ENCODE measurements at regions not wholly inside any gene's neighbourhood (a gene's known extent, or its start where the extent isn't known, plus 50 kb on each side); places are given as distances from the start of the nearest gene placed in this dataset.

DNA sequence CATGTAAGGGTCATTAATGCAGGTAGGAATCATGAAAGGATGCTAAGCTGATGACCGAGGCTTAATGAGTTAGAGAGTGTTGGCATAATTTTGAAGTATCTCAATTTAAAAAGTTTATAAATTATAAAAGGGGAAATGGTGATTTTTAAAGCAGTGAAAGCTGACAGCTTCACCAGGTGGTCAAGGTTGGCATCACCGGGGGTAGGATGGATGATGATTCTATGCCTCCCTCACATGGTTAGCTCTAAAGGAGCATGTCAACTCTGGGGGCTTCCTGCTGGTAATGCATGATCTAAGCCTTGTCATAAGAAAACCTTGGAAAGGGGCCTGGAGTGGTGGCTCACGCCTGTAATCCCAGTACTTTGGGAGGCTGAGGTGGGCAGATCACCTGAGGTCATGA is 89.2 kb upstream of the MARCKS start:
- TF ChIP-seq, protein P1, sequence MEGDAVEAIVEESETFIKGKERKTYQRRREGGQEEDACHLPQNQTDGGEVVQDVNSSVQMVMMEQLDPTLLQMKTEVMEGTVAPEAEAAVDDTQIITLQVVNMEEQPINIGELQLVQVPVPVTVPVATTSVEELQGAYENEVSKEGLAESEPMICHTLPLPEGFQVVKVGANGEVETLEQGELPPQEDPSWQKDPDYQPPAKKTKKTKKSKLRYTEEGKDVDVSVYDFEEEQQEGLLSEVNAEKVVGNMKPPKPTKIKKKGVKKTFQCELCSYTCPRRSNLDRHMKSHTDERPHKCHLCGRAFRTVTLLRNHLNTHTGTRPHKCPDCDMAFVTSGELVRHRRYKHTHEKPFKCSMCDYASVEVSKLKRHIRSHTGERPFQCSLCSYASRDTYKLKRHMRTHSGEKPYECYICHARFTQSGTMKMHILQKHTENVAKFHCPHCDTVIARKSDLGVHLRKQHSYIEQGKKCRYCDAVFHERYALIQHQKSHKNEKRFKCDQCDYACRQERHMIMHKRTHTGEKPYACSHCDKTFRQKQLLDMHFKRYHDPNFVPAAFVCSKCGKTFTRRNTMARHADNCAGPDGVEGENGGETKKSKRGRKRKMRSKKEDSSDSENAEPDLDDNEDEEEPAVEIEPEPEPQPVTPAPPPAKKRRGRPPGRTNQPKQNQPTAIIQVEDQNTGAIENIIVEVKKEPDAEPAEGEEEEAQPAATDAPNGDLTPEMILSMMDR (IDR thresholded peaks at IDR 0.05; ENCODE audit: insufficient read depth, low read depth, low read length, missing control alignments), result no peak

GRCh38 chr6:113772961-113773360 is 84.2 kb upstream of the MARCKS start:
- TF ChIP-seq, protein P1 (IDR thresholded peaks at IDR 0.05; ENCODE audit: insufficient read depth, low read depth, low read length, missing control alignments), result no peak
- DNase-seq (ENCODE audit: low read depth), result no peak
- no peak overlapping the region for H3K4me3 ChIP-seq (ENCODE audit: low read depth, low read length)

More for the DNA sequence above, 89.2 kb upstream of the MARCKS start:
- no peak for DNase-seq (ENCODE audit: low read depth)
- H3K4me3 ChIP-seq (ENCODE audit: low read depth, low read length), result no peak overlapping the region

DNA sequence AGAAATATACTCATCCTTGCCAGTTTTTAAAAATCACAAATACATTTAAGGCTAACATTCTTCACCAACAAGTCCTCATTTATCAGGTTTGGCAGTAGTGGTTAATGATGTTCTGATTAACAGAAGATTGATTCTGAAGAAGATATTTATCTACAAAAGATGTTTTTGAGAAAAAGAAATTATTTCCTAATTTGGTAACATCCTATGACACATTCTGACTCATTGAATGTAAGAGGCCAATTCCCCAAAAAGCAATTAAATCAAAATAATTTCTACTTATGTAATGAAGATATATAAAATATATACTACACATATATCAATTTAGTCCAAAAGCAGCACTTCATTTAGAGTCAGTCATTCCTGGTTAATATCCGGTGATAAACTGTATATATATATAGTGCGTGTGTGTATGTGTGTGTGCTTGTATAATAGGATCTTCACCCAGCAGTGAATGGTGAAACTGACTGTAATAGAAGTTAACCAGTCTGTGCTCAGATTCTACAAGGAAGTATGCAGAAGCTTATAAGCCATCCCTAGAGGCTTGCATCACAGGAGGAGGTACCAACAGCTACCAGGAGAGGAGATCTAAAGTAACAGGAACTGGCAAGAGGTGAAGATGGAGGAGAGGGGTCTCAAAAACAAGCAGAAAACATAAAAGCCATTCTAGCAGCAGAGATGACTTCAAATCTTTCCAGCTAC is 82.9 kb upstream of the MARCKS start:
- H3K4me3 ChIP-seq (ENCODE audit: low read depth, low read length), result no peak overlapping the region
- TF ChIP-seq, protein P1 (IDR thresholded peaks at IDR 0.05; ENCODE audit: insufficient read depth, low read depth, low read length, missing control alignments), result no peak
- DNase-seq (ENCODE audit: low read depth), result no peak

GRCh38 chr6:113776998-113777397 is 80.1 kb upstream of the MARCKS start:
- TF ChIP-seq, protein P1 (IDR thresholded peaks at IDR 0.05; ENCODE audit: insufficient read depth, low read depth, low read length, missing control alignments), result no peak
- no peak overlapping the region for H3K4me3 ChIP-seq (ENCODE audit: low read depth, low read length)
- DNase-seq (ENCODE audit: low read depth), result no peak

DNA sequence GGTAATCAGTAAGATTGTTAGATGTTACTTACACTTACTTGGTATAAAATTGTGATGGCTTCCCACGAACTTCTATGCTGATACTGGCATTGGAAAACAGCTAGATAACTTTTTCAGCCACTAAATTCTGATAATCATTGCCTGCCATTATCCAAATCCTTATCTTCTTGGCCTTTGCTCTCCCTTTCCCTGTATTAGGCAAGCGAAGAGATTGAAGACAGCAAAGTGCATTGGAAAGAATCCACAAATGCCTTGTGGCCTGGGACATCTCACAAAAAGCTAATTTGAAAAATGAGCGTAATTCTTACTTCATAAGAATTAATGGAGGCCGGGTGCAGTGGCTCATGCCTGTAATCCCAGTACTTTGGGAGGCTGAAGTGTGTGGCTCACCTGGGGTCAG is 79.5 kb upstream of the MARCKS start:
- no peak for DNase-seq (ENCODE audit: low read depth)
- TF ChIP-seq, protein P1 (IDR thresholded peaks at IDR 0.05; ENCODE audit: insufficient read depth, low read depth, low read length, missing control alignments), result no peak
- no peak overlapping the region for H3K4me3 ChIP-seq (ENCODE audit: low read depth, low read length)

- no peak overlapping the region for H3K4me3 ChIP-seq (ENCODE audit: low read depth, low read length)
- TF ChIP-seq, protein P1 (IDR thresholded peaks at IDR 0.05; ENCODE audit: insufficient read depth, low read depth, low read length, missing control alignments), result no peak
- peak; percentile 5 for DNase-seq (ENCODE audit: low read depth)
Measured at GRCh38 chr6:113779656-113780055, 77.5 kb upstream of the MARCKS start.

GRCh38 chr6:113782636-113783035 is 74.5 kb upstream of the MARCKS start:
- TF ChIP-seq, protein P1 (IDR thresholded peaks at IDR 0.05; ENCODE audit: insufficient read depth, low read depth, low read length, missing control alignments), result no peak
- H3K4me3 ChIP-seq (ENCODE audit: low read depth, low read length), result no peak overlapping the region
- no peak for DNase-seq (ENCODE audit: low read depth)

Data from GM12865 (cell line).